Tibial artery (tissue), 4 donors: ENCODE measurements at regions not wholly inside any gene's neighbourhood (a gene's known extent, or its start where the extent isn't known, plus 50 kb on each side); places are given as distances from the start of the nearest gene placed in this dataset.
"Not testable (repeated sequence)": the region's sequence is repeated elsewhere in the genome, so short reads cannot be mapped to it uniquely, and the experiment has no call there.

ENCODE experiments used
- DNase-seq, 2 donors: peaks; one replicate each; pipeline ENCODE4 v3.0.0-alpha.2; 2019
- H3K27ac ChIP-seq, 2 donors: fragments of 200-600 bp; sonication (generic) in 1 of 2; 1 replicate in 1 of 2; 2 replicates in 1 of 2; pipeline ENCODE4 v1.5.1; 2018 to 2019; ENCODE audit warnings: mild to moderate bottlenecking in 1 of 2
- H3K27me3 ChIP-seq, 2 donors: fragments of 200-600 bp; sonication (generic) in 1 of 2; one replicate each; pipeline versions ENCODE4 v1.5.1 to v1.6.0; 2016 to 2019
- H3K36me3 ChIP-seq, 3 donors: fragments of 200-600 bp; sonication (generic) in 2 of 3; one replicate each; pipeline ENCODE4 v1.5.1; 2016 to 2019; ENCODE audit warnings: mild to moderate bottlenecking in 2 of 3
- H3K4me1 ChIP-seq, 4 donors: fragments of 200-600 bp; sonication (generic) in 2 of 4; 1 replicate in 3 of 4; 2 replicates in 1 of 4; pipeline ENCODE4 v1.5.1; 2016 to 2019
- H3K4me3 ChIP-seq, 2 donors: fragments of 200-600 bp; sonication (generic) in 1 of 2; 1 replicate in 1 of 2; 2 replicates in 1 of 2; pipeline ENCODE4 v1.5.1; 2018 to 2019; ENCODE audit warnings: mild to moderate bottlenecking in 2 of 2
- H3K9me3 ChIP-seq, 3 donors: fragments of 200-600 bp; sonication (generic) in 1 of 3; one replicate each; pipeline ENCODE4 v1.5.1; 2016 to 2019
- CTCF ChIP-seq, 2 experiments: fragments of 200-600 bp in 1 of 2; fragments of 450-650 bp in 1 of 2; IDR thresholded peaks; one replicate each; pipeline ENCODE4 v1.5.1; 2017 to 2019; ENCODE audit warnings: antibody characterized with exemption in 2 of 2, mild to moderate bottlenecking in 1 of 2, moderate library complexity in 1 of 2
- intact Hi-C: fragments of 100-400 bp; cut with DNase I; formaldehyde crosslinking; loops from one replicate; pipeline ENCODE4 v1.15.0; 2023; ENCODE audit warnings: low total_unique reads

GRCh38 chr6:16028966-16029365, 99.9 kb upstream of the MYLIP start:
- no peaks in the 10 kb centered on the region for H3K36me3 ChIP-seq
- H3K4me3 ChIP-seq, result no peak overlapping the region
- no peaks in the 10 kb centered on the region for H3K4me1 ChIP-seq
- intact Hi-C loops, result no loop called here
- no peak overlapping the region for H3K27ac ChIP-seq
- H3K27me3 ChIP-seq, result no peaks in the 10 kb centered on the region
- DNase-seq, result no peak
- no peak for TF ChIP-seq CTCF (IDR thresholded peaks at IDR 0.05)
- no peaks in the 10 kb centered on the region for H3K9me3 ChIP-seq

- TF ChIP-seq CTCF (IDR thresholded peaks at IDR 0.05), result no peak
- Histone ChIP-seq H3K4me1 (no peaks in the 10 kb centered on the region), H3K4me3 (no peak overlapping the region), H3K9me3 (peaks cover 0 to 5% (median 0%) of the 10 kb centered on the region in 3 donors), H3K27ac (no peak overlapping the region), H3K27me3 (no peaks in the 10 kb centered on the region), H3K36me3 (no peaks in the 10 kb centered on the region)
- no peak for DNase-seq
- intact Hi-C loops, result no loop called here
Measured at GRCh38 chr6:16020259-16020658, 108.6 kb upstream of the MYLIP start.

GRCh38 chr6:16019462-16019861, 109.4 kb upstream of the MYLIP start:
- intact Hi-C loops, result no loop called here
- Histone ChIP-seq H3K27me3 (no peaks in the 10 kb centered on the region), H3K4me1 (no peaks in the 10 kb centered on the region), H3K36me3 (no peaks in the 10 kb centered on the region), H3K9me3 (peaks cover 0 to 5% (median 0%) of the 10 kb centered on the region in 3 donors), H3K4me3 (no peak overlapping the region), H3K27ac (no peak overlapping the region)
- no peak for DNase-seq
- no peak for TF ChIP-seq CTCF (IDR thresholded peaks at IDR 0.05)

- Histone ChIP-seq H3K4me1 (no peaks in the 10 kb centered on the region), H3K27me3 (no peaks in the 10 kb centered on the region), H3K36me3 (no peaks in the 10 kb centered on the region), H3K4me3 (no peak overlapping the region), H3K27ac (no peak overlapping the region), H3K9me3 (peaks cover 0 to 5% (median 0%) of the 10 kb centered on the region in 3 donors)
- TF ChIP-seq CTCF (IDR thresholded peaks at IDR 0.05), result no peak
- no peak for DNase-seq
- intact Hi-C loops, result no loop called here
Measured at GRCh38 chr6:16018626-16019025, 110.3 kb upstream of the MYLIP start.

- H3K9me3 ChIP-seq, H3K4me1 ChIP-seq, H3K4me3 ChIP-seq, H3K27ac ChIP-seq, H3K27me3 ChIP-seq, H3K36me3 ChIP-seq, DNase-seq, intact Hi-C loops: not testable (repeated sequence)
Measured at GRCh38 chr6:16014325-16014724, 114.6 kb upstream of the MYLIP start.

- no peaks in the 10 kb centered on the region for H3K9me3 ChIP-seq
- no peaks in the 10 kb centered on the region for H3K27me3 ChIP-seq
- no peak overlapping the region for H3K4me3 ChIP-seq
- no peak for TF ChIP-seq CTCF (IDR thresholded peaks at IDR 0.05)
- H3K36me3 ChIP-seq, result no peaks in the 10 kb centered on the region
- peaks cover 0 to 3% (median 0%) of the 10 kb centered on the region in 4 donors for H3K4me1 ChIP-seq
- DNase-seq, result no peak
- intact Hi-C loops, result no loop called here
- H3K27ac ChIP-seq, result no peak overlapping the region
Measured at GRCh38 chr6:16007146-16007545, 121.7 kb upstream of the MYLIP start.
